ENCODE measurements at regions not wholly inside any gene's neighbourhood (a gene's known extent, or its start where the extent isn't known, plus 50 kb on each side); places are given as distances from the start of the nearest gene placed in this dataset.

DNA sequence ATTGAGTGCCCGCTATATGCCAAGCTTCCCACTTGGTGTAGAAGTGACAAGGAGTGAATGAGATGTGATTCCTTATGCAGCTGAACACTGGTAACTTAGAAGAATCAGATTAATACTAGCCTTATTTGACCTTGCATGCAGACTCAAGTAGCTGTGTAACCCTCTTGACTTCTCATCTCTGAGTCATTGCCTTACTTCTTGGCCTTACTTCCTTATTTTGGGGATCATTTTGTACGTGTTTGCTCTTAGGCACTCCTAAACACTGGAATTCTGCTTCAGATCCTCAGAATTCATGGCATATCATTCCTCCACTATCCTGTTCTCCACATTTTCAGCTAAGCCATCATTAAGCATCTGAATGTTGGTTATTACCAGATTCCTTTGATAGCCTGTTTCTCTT lies 948.9 kb upstream of the ARRDC3 start:
- TF ChIP-seq, protein P1, sequence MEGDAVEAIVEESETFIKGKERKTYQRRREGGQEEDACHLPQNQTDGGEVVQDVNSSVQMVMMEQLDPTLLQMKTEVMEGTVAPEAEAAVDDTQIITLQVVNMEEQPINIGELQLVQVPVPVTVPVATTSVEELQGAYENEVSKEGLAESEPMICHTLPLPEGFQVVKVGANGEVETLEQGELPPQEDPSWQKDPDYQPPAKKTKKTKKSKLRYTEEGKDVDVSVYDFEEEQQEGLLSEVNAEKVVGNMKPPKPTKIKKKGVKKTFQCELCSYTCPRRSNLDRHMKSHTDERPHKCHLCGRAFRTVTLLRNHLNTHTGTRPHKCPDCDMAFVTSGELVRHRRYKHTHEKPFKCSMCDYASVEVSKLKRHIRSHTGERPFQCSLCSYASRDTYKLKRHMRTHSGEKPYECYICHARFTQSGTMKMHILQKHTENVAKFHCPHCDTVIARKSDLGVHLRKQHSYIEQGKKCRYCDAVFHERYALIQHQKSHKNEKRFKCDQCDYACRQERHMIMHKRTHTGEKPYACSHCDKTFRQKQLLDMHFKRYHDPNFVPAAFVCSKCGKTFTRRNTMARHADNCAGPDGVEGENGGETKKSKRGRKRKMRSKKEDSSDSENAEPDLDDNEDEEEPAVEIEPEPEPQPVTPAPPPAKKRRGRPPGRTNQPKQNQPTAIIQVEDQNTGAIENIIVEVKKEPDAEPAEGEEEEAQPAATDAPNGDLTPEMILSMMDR (IDR thresholded peaks at IDR 0.05): no peak
- no peak for TF ChIP-seq SIN3A (IDR thresholded peaks at IDR 0.05; ENCODE audit: borderline replicate concordance, insufficient read depth, low read depth, low read length)
